ENCODE measurements at regions not wholly inside any gene's neighbourhood (a gene's known extent, or its start where the extent isn't known, plus 50 kb on each side); places are given as distances from the start of the nearest gene placed in this dataset.

DNA sequence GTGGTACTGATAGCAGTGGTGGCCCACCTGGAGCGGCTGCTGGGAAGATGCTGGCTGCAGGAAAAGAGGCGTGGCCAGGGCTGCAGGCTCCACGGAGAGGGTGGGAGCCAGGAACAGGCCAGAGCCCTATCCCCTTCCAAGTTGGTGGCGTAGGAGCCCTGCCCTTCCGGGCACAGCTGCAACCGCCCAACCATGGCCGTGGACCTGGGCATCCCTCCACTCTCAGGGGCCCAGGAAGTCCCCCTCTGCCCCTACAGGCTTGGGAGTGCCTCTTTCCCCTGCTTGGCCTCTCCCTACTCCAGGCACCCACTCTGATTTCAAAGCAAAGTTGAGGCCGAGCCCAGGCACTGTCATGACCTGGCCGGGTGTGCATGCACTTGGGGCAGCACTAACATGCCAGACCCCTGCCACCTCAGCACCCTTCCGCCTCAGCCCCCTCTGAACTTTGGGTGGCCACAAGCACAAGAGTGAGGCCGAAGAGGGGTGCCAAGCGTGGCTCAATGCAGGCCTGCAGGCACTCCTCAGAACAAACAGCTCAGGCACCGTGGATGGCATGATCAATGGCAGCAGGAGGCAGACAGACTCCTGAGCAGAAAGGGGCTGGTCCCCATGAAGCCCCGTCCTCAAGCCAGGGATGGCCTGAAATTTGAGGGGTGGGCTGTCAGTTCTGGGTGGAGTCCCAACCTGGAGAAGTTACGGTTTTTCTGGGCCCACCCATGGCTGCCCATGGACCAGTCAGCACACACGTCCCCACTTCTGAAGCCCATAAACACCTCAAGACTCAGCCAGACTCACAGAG lies 164.9 kb upstream of the PRNP start:
- BruUV-seq (replicated peaks), result no TSS peak
- H3K4me3 ChIP-seq (ENCODE audit: low read depth, low read length, poor library complexity, severe bottlenecking), result no peak overlapping the region
- no peak for TF ChIP-seq EZH2phosphoT487 (IDR thresholded peaks at IDR 0.05; ENCODE audit: borderline replicate concordance, low read depth, low read length)
- TF ChIP-seq, protein P1, sequence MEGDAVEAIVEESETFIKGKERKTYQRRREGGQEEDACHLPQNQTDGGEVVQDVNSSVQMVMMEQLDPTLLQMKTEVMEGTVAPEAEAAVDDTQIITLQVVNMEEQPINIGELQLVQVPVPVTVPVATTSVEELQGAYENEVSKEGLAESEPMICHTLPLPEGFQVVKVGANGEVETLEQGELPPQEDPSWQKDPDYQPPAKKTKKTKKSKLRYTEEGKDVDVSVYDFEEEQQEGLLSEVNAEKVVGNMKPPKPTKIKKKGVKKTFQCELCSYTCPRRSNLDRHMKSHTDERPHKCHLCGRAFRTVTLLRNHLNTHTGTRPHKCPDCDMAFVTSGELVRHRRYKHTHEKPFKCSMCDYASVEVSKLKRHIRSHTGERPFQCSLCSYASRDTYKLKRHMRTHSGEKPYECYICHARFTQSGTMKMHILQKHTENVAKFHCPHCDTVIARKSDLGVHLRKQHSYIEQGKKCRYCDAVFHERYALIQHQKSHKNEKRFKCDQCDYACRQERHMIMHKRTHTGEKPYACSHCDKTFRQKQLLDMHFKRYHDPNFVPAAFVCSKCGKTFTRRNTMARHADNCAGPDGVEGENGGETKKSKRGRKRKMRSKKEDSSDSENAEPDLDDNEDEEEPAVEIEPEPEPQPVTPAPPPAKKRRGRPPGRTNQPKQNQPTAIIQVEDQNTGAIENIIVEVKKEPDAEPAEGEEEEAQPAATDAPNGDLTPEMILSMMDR (conservative IDR thresholded peaks at IDR 0.05; ENCODE audit: low read length), result no peak
- H2AFZ ChIP-seq (ENCODE audit: low read length), result no peak overlapping the region
- H3K36me3 ChIP-seq (ENCODE audit: insufficient read depth, low read length), result no peaks in the 10 kb centered on the region
- H4K20me1 ChIP-seq (ENCODE audit: insufficient read depth, low read length), result no peaks in the 10 kb centered on the region
- H3K27ac ChIP-seq (ENCODE audit: low read depth, low read length, poor library complexity, severe bottlenecking), result no peak overlapping the region
- CTCF ChIA-PET (ENCODE audit: unreplicated experiment), result no interaction called here
- H3K9me2 ChIP-seq (ENCODE audit: insufficient read depth, low read length), result no peaks in the 10 kb centered on the region
- intact Hi-C loops (cut with micrococcal nuclease; ENCODE audit: unreplicated experiment), result no loop called here
- H3K9me3 ChIP-seq (ENCODE audit: low read length), result no peaks in the 10 kb centered on the region
- POLR2A ChIA-PET, result interaction anchor here (1.1 kb wide), 1 partner anchor 8 kb away, joined by 3 read pairs; no protein-coding TSS in a partner anchor
- DNase-seq (ENCODE audit: low spot score), result no peak
- no peaks in the 10 kb centered on the region for H3K4me1 ChIP-seq (ENCODE audit: insufficient read depth, low read length, poor library complexity, severe bottlenecking)
- H3K4me2 ChIP-seq (ENCODE audit: low read length), result no peak overlapping the region
- H3K79me2 ChIP-seq (ENCODE audit: insufficient read depth, low read depth, low read length), result no peaks in the 10 kb centered on the region

DNA sequence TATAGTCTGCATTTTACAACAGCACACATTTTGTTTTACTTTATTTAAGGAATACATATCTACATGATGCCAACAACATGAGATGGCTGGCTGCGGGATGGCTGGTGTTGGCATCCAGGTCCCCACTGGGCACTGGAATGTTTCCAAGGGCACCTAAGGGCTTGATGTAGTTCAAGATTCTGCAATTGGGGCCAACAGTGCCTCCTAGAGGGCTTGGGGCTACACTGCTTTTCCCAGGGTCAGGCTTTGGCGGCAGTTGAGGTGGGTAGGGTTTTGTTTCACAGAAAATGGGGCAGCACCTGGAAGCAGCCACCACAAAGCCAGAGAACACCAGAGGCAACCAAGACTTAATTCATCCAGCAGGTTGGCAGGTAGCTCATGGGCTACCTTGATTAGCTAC lies 166.7 kb upstream of the PRNP start:
- DNase-seq (ENCODE audit: low spot score), result no peak
- intact Hi-C loops (cut with micrococcal nuclease; ENCODE audit: unreplicated experiment), result no loop called here

DNA sequence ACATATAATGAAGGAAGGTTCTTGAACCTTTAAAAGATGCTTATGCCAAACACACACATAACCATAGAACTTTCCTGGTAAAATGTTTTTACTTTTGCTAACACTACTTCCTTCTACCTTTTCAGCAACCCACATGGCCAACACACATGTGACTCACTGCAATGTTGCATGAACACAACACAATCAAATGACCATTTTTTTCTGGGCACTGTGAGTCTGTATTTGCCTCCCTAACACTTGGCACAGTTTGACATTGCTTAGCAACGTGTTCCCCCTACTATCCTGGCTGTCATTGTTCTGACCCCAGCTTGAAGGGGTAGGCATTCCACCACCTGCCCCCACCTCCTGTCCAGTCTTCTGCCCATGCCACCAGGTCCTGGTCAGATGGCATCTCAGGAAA lies 169.4 kb upstream of the PRNP start:
- Histone ChIP-seq H3K9me2 (ENCODE audit: insufficient read depth, low read length) (no peaks in the 10 kb centered on the region), H3K4me3 (ENCODE audit: low read depth, low read length, poor library complexity, severe bottlenecking) (no peak overlapping the region), H4K20me1 (ENCODE audit: insufficient read depth, low read length) (no peaks in the 10 kb centered on the region), H3K36me3 (ENCODE audit: insufficient read depth, low read length) (no peaks in the 10 kb centered on the region), H3K4me1 (ENCODE audit: insufficient read depth, low read length, poor library complexity, severe bottlenecking) (no peaks in the 10 kb centered on the region), H3K79me2 (ENCODE audit: insufficient read depth, low read depth, low read length) (no peaks in the 10 kb centered on the region), H3K4me2 (ENCODE audit: low read length) (no peak overlapping the region), H3K9me3 (ENCODE audit: low read length) (no peaks in the 10 kb centered on the region), H3K27ac (ENCODE audit: low read depth, low read length, poor library complexity, severe bottlenecking) (no peak overlapping the region), H2AFZ (ENCODE audit: low read length) (no peak overlapping the region)
- TF ChIP-seq, protein P1 (conservative IDR thresholded peaks at IDR 0.05; ENCODE audit: low read length), result no peak
- TF ChIP-seq EZH2phosphoT487 (IDR thresholded peaks at IDR 0.05; ENCODE audit: borderline replicate concordance, low read depth, low read length), result no peak
- DNase-seq (ENCODE audit: low spot score), result no peak
- CTCF ChIA-PET (ENCODE audit: unreplicated experiment), result no interaction called here
- intact Hi-C loops (cut with micrococcal nuclease; ENCODE audit: unreplicated experiment), result no loop called here
- BruUV-seq (replicated peaks), result no TSS peak
- POLR2A ChIA-PET, result no interaction called here

More for the DNA sequence above, 166.7 kb upstream of the PRNP start:
- TF ChIP-seq, protein P1 (conservative IDR thresholded peaks at IDR 0.05; ENCODE audit: low read length), result peak; percentile 63
- no peak for TF ChIP-seq EZH2phosphoT487 (IDR thresholded peaks at IDR 0.05; ENCODE audit: borderline replicate concordance, low read depth, low read length)
- Histone ChIP-seq H3K27ac (ENCODE audit: low read depth, low read length, poor library complexity, severe bottlenecking) (no peak overlapping the region), H3K36me3 (ENCODE audit: insufficient read depth, low read length) (no peaks in the 10 kb centered on the region), H3K4me3 (ENCODE audit: low read depth, low read length, poor library complexity, severe bottlenecking) (no peak overlapping the region), H3K9me2 (ENCODE audit: insufficient read depth, low read length) (no peaks in the 10 kb centered on the region), H3K4me1 (ENCODE audit: insufficient read depth, low read length, poor library complexity, severe bottlenecking) (no peaks in the 10 kb centered on the region), H3K79me2 (ENCODE audit: insufficient read depth, low read depth, low read length) (no peaks in the 10 kb centered on the region), H4K20me1 (ENCODE audit: insufficient read depth, low read length) (no peaks in the 10 kb centered on the region), H3K9me3 (ENCODE audit: low read length) (no peaks in the 10 kb centered on the region), H2AFZ (ENCODE audit: low read length) (no peak overlapping the region), H3K4me2 (ENCODE audit: low read length) (no peak overlapping the region)
- no TSS peak for BruUV-seq (replicated peaks)
- POLR2A ChIA-PET, result no interaction called here
- CTCF ChIA-PET (ENCODE audit: unreplicated experiment), result no interaction called here
